ENCODE measurements at regions not wholly inside any gene's neighbourhood (a gene's known extent, or its start where the extent isn't known, plus 50 kb on each side); places are given as distances from the start of the nearest gene placed in this dataset.

DNA sequence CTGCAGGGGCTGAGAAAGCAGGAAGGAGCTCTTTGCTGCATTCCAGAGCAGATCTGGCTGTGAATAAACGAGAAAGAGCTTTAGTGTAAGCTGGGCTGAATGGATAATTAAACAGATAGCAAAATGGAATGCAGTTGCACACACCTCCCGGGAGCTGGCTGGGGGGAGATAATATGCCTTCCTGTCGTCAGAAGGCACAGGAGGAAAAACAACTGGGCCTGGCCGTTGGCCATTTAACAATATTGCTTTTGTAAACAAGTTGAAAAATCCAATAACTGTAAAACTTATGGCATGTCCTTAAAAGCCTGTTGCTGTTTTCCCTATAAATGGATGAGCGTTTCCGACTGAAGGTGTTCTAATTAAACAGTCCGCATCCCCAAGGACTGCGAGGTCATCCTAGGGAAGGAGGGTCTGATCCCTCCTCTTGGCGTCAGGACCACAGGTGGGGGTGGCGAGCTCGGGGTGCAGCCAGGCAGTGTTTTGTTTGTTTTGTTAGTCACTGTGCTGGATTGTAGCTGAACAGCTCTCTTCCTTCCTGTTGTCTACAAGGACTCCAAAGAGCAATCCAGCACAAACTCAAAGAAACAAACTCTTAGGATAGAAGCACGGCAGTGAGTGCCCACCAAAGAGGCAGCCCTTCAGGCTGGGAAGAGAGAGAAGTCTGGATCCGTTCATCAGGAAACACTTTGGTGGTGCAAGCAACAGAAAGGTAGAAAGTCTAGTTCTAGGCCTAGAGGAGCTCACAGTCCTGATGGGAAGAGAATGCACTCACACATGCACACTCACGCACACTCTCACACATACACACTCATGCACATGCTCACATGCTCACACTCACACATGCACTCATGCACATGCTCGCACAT lies 133.4 kb upstream of the SMAD3 start:
- DNase-seq (ENCODE audit: low read depth in 2 of 2), result no peak

DNA sequence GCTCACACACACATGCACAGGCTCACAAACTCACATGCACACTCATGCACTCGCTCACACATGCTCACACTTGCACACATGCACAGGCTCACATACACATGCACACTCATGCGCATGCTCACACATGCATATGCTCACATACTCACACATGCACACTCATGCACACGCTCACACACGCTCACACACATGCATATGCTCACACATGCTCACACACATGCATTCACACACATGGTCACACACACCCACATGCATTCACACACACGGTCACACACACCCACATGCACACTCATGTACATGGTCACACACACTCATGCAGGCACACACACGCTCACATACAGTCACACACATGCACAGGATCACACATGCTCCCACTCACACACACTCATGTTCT lies 132.8 kb upstream of the SMAD3 start:
- DNase-seq (ENCODE audit: low read depth in 2 of 2), result no peak

DNA sequence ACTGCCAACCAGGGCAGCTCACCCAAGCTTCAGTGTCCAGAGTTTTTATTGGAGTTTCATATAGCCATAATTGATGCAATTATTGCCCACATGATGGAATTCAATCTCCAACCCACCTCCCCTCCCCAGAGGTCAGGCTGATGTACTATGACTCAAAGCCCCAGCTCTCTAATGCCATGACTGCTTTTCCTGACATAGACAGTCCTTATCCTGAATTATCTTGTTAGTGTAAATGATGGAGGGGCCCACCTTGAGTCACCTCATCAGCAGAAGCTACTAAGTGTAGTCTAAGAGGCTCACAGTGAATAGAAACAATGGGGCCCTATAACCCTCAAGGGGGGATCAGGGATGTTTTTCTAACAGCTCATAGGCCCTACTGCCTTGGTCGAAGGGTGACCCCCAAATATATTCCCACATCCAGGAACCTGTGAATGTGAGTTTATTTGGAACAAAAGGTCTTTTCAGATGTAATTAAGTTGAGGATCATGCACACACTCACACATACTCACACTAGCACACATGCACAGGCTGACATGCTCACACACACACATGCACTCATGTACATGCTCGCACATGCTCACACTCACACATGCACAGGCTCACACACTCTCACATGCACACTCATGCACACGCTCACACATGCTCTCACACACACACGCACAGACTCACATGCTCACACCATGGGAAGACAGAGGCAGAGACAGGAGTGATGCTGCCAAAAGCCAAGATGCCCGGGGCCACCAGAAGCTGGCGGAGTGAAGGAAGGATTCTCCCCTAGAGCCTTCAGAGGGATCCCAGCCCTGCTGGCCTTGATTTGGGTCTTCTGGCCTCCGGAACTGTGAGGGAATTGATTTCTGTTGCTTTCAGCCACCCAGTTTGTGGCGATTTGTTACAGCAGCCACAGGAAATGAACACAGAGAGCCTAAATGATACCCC lies 131.2 kb upstream of the SMAD3 start:
- DNase-seq (ENCODE audit: low read depth in 2 of 2), result no peak

DNA sequence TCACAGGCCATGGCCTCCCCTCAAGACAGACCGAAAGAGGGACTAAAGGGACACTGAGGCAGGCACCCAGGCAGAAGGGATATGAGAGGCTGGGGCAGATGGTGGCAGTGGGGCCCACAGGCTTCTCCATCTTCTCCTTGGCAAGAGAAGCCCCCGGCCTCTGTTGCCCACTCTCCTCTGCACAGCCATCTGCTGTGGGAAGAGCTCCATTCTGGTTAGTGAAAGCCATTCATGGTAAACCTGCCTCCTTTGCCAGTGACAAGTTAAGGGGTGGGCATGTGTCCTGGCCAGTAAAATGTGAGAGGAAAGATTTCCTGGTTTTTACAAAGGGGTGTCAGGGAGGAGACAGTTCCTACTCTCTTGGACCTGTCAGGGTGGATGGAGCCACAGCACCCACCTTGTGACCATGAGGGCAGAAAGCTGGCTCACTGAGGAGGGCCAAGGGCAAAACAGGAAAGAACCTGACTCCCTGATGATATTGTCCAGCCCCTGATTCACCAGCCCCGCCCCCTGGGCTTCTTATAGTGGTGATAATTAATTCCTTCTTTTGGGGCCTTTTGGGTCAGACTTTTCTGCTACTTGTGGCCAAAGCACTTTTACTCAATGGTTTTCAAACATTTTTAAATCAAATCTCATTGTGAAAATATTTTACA lies 130.4 kb upstream of the SMAD3 start:
- DNase-seq (ENCODE audit: low read depth in 2 of 2), result no peak

DNA sequence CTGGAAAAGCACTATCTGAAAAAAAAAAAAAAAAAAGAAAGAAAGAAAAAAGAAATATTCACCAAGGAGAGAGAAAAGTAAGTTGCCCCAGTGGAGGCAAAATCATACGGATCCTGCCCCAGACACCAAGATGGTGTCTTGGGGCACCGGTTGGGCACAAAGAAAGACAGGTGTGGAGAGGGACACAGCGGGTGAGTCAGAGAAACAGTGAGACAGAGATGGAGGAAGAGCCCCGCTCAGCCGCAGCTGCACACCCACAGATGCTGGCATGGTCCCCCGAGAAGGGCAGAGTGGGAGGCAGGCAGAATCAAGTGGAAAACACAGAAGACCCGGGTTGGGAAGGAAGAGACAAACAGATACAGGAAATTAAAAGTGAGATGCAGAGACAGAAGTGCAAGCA lies 129.7 kb upstream of the SMAD3 start:
- DNase-seq (ENCODE audit: low read depth in 2 of 2), result no peak

DNA sequence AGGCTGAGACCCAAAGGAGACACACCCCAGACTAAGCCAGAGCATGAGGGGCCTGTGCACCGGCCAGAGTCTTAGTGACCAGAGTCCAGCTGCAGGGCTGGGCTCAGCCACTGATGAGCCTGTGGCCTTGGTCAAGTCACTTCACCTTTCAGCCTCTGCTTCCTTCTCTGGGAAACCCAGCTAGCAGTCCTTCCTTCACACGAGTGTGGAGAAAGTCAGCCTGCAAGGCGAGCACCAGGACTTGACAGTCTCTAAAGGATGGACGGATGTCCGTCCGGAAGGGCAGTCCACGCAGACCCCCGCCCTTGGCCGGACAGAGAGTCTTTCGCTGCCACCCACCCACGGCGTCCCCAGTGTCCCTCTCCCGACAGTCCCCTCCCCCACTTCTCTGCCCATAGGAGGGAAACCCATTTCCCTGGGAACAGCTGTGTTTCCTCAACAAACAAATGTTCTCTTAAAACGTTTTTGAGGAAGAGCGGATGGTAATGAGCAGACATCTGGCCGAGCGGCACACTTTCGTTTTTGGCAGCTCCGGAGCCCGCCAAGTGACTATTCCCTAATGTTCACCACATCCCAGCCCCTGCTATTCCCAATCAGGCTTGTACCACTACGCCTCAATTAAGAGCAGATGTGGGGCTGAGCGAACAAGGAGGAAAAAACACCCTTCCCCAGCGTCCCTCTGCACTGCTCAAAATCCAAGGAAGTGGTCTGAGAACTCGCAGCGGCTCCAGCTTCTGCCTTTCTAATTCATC lies 129.1 kb upstream of the SMAD3 start:
- no peak for DNase-seq (ENCODE audit: low read depth in 2 of 2)

DNA sequence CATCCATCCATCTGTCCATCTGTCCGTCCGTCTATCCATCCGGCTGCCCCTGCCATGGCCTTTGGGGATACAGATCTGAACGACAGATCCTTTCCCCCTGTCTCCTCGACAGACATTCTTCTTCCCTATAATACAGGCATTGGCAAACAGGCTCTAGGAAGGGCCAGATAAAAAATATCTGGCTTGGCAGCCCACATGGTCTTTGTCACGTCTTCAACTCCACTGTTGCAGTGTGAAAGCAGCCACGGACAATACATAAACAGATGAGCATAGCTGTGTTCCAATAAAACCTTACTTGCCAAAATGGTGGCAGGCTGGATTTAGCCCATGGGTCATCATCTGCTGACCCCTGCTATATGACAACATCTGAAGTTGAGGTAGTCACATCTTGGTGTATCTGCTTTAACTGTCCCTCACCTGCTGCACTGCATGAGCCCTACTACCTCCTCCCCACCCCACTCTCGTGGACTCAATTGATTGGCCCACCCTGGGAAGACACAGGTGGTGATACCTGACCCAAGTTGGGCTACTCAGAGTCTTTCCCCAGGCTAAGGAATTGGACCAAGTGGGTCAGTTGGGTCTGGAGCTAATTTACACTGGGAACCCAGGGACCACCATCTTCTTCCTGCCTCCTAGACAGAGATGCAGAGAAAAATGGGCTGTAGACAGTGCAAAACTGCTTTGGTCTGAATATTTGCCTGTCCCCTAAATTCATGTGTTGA lies 128.4 kb upstream of the SMAD3 start:
- no peak for DNase-seq (ENCODE audit: low read depth in 2 of 2)

GRCh38 chr15:66937588-66937987 lies 127.8 kb upstream of the SMAD3 start:
- DNase-seq (ENCODE audit: low read depth in 2 of 2), result no peak

DNA sequence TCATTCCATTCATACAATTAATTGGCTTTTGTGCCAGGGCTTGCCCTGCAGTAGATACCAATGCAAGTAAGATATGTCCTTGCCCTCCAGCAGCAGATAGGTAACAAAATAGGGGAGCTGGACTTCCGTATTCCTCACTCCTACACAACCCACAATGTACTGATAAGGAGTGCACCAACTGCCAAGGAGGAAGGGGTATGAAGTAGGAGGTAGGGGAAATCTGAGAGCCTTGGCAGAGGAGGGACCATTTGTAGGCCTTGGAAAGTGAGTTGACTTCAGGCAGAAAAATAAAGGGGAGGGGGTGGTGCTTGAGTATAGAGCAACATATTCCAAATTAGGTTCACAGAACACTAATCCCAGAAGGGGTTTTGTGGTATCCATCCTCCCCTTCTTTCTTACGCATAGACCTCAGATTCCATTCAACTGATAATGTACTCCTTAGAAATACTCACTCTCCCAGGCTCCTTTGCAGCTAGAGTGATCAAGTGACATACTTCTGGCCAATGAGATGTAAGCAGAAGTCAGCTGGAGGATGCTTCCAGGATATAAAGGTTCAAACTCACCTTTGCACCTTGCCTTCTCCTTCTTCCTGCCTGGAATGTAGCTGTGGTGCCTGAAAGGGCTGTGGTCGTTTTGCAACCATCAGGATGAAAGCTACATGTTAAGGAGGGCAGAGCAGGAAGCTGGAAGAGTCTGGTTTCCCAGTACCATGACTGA lies 127.1 kb upstream of the SMAD3 start:
- no peak for DNase-seq (ENCODE audit: low read depth in 2 of 2)

GRCh38 chr15:66939016-66939415 lies 126.4 kb upstream of the SMAD3 start:
- DNase-seq (ENCODE audit: low read depth in 2 of 2), result no peak

DNA sequence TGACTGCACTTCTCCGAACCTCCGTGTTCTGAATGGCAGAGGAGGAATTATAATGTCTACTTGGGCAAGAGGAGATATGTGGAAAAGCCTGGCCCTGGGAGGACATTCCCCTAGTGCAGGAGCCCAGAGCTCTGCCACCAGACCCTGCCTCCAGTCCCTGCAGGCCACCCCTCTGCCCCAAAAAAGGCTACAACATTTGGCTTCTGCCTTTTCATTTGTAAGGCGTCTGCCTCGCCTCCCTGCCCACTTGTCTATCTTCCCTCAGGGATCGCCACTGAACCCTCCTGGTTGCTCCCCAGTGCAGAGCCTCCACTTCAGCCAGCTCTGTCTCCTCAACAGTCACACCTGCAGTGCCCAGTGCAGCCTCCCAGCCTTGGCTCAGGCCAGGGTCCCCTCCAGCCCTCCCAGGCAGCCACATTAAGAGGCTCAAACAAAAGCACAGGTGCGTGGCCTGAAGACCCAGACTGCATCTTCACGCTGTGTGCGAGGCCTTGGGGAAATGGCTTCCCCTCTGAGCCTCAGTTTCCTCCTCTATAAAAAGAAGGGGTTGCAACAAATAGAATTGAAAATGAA lies 125.9 kb upstream of the SMAD3 start:
- no peak for DNase-seq (ENCODE audit: low read depth in 2 of 2)

- DNase-seq (ENCODE audit: low read depth in 2 of 2), result no peak
Measured at GRCh38 chr15:66940368-66940767, 125.0 kb upstream of the SMAD3 start.

- no peak for DNase-seq (ENCODE audit: low read depth in 2 of 2)
Measured at GRCh38 chr15:66941108-66941711, 124.2 kb upstream of the SMAD3 start.

DNA sequence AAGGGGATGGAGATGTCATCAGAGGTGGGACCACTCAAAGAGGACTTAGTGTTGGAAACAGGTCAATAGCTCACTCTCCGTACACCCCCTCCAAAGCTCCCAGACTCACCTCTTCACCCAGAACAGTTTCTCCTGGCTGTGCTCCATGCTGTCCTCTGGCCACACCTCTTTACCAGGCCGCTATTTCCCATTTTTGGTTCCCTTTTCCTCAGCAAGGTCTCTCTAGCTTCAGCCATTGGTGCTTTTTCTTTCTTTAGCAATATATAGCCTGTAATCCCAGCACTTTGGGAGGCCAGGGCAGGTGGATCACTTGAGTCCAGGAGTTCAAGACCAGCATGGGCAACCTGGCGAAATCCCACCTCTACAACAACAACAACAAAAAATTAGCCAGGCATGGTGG lies 123.6 kb upstream of the SMAD3 start:
- DNase-seq (ENCODE audit: low read depth in 2 of 2), result no peak

DNA sequence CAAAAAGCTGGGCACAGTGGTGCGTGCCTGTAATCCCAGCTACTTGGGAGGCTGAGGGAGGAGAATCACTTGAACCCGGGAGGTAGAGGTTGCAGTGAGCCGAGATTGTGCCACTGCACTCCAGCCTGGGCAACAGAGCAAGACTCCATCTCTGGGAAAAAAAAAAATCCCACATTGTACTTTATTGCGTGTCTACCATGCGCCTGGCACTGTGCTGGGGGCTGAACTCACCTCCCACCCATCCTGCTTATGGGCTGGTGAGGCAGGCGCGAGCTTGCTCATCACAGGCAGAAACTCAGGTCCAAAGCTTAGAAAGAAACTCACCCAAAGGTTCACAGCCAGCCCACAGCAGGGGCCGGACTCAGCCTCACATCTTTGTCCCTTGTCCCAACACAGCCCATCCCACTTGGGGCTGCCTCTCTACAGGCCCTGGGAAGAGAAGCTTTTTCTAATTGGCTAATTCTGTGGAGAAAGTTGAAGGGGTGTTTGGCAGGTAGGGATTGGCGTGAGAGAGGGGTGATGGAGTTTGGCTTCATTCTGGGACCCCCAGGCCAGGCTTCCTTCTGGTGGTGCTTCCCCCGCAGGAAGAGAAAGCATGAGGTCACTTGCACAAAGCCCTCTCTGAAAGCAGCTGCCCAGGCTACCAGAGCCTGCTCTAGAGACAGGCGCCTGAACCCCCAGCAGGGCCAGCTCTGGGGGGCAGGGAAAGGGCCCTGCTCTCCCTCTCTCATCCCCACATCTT lies 122.6 kb upstream of the SMAD3 start:
- no peak for DNase-seq (ENCODE audit: low read depth in 2 of 2)

DNA sequence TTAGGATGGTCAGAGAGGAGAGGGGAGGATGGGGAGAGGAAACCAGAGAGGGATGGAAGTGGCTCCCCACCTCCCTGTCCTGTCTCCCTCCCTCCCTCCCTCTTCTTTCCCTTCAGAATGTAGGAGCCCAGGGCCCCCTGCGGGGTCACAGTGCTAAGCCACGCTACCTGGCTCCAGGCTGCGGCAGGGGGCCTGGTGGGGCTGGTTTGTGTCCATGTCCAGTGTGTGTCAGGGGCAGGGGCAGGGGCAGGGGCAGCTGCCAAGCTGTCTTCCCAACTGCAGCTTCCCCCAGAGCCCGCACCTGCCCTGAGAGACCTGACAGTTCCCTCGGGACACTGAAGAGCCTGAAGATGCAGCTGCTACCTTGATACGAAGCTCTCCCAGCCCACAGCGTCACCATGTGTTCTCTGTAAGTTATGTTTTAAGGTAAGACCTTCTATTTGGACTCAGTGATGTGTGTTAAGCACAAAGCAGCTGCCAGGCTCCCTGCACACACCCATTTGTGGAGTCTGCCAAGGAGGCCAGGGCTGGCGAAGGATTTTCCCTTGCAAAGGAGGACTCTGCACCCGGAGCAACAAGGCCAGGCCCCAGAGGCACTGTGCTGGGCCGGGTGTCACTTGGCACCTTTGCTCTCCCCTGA lies 121.8 kb upstream of the SMAD3 start:
- no peak for DNase-seq (ENCODE audit: low read depth in 2 of 2)

- no peak for DNase-seq (ENCODE audit: low read depth in 2 of 2)
Measured at GRCh38 chr15:66944121-66944520, 121.3 kb upstream of the SMAD3 start.

DNA sequence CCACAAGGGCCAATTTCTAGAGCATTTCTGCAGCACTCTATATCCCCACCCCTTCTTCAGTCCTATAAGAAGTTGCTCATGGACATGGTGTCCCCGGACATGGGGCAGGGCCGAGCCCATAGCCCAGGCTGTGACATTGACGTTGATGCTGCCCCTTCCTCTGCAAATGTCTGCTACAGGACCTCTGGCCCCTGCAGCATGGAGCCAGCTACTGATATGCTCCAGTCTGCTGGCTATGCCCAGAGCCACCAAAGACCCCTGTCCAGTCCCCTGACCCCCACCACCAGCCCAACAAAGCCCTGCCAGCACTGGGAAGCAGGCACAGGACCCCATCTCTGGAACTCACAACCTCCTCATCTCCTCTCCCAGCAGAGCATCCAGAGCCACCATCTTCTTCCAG lies 120.1 kb upstream of the SMAD3 start:
- DNase-seq (ENCODE audit: low read depth in 2 of 2), result no peak
